GM11168 (cell line): ENCODE measurements at regions not wholly inside any gene's neighbourhood (a gene's known extent, or its start where the extent isn't known, plus 50 kb on each side); places are given as distances from the start of the nearest gene placed in this dataset.
"Not testable (repeated sequence)": the region's sequence is repeated elsewhere in the genome, so short reads cannot be mapped to it uniquely, and the experiment has no call there.

Experiments used
- in situ Hi-C: fragments of 300-500 bp; cut with MboI; formaldehyde crosslinking; loops from one replicate; pipeline ENCODE4 v1.12.0; 2022; ENCODE audit warnings: low sequenced_read_pairs; ENCODE audit not compliant: unreplicated experiment

DNA sequence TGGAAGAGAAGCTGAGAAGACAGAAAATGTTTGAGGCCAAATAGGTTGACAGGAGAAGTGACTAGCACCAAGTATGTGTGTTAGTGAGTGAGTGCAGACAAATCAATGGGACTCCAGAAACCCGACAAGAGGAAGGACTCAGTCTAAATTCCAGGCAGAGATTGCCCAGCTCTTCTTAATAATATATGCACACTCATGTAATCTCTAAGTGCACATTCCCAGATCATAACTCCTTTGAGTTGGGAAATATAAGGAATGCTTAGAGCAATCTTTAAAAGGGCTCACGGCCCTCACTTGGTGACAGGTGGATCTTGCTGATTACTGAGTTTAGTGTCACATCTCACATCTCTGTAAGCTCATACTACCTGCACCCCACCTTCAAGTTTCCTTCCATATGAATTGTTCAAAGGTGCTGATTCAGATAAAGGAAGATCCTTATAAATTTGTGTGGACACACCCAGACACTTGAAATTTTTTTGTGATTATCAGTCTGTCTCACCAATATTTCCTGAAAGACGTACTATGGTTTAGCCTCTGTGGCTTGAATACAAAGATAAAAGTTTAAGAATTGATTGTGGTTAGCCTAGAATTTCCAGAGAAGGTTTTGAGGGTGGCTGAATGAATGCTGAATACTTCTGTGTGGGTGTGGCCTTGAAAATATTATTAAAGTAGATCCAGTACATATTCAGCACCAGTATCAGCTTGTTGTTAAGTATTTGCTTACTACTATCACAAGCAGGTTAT, 205.1 kb upstream of the UGT8 start:
- in situ Hi-C loops: loop anchor here (10.0 to 25.0 kb wide), 2 partner anchors 261 to 1006 kb away; no protein-coding TSS in a partner anchor

DNA sequence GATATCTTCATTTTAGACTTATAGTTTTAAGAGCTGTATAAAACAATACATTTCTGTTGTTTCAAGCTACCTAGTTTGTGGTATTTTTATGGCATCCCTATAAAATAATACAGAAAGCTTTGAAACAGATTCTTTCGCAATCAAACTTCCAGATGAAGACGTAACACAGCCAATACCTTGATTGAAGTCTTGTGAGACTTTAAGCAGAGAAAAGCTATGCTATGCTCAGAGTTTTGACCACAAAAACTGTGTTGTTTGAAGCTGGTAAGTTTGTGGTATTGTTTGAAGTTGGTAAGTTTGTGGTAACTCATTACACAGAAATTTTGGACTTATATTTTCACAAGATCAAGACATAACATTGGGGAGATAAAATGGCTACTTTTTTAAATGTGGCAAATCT, 201.8 kb upstream of the UGT8 start:
- in situ Hi-C loops: loop anchor here (10.0 to 25.0 kb wide), 2 partner anchors 258 to 1010 kb away; no protein-coding TSS in a partner anchor

DNA sequence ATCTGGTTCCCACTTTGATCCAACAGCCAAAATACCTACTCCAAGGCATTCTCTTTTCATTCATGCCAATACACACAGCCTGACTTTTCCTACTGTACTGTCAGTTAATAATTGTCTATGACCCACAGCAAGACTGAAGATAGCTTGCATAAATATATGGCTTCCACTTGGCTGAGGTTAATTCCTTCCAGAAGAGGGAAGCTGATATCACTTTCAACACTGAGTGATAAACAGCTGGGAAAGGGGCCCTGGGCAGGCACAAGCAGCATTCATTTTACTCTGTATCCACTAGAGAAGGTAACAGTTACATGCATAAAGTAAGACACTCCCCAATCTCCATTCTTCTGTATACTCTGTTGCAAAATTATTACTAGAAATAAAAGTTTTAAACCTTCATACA, 200.2 kb upstream of the UGT8 start:
- in situ Hi-C loops: loop anchor here (10.0 to 25.0 kb wide), 2 partner anchors 256 to 1011 kb away; no protein-coding TSS in a partner anchor

DNA sequence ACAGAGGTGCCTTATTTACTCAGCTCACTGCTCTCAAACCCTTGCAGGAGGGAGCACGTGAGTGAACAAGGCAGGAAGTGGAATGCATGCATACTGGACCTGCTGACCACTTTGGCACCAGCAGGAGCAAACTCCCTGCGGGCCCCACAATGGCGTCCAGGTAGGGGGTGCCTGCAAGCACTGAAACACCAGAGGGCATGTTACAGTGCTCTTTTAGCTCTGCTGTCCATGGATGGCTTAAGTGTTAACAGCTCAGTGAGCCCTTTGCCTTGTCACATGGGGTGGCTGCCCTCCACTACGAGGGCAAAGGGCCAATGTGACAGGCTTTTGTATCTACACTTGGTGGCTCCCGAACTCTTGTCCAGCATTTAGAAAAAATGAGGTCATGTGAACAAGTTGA, 199.5 kb upstream of the UGT8 start:
- in situ Hi-C loops: loop anchor here (10.0 to 25.0 kb wide), 2 partner anchors 256 to 1012 kb away; no protein-coding TSS in a partner anchor

DNA sequence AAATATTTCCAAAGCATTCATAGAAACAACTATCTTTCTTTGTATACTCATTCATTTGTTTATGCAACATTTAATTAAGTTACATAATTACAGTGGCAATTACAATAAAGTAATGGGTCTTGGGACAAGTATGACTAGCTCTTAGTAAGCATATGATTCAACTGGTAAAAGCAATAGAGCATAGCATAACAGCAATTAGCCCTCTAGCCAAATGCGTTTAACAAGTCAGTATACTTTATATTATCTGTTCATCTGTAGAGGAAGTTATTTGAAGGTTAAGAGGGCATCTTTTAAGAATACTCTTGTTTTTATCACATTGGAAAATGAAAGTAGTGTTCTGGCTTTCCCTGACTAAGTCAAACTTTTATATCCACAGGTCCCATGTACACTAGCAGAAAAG, 198.1 kb upstream of the UGT8 start:
- in situ Hi-C loops: no loop called here

DNA sequence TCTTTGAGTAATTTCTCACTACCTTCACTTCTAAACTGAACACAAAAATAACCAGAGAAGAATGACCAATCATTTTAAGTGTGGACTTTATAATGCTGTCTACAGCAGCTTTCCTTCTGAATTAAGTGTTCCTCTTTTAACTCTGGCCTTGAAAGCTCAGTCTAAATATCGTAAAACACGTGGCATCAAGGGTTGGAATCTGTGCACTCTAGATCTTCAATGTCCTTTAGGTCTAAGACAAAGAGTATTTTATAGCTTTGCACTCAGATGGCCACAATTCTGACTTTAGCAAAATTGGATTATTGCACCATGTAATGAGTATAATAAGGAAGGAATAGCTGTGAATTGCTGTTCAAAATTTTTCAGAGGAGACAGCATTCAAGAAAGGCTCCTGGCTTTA, 197.1 kb upstream of the UGT8 start:
- in situ Hi-C loops: no loop called here

DNA sequence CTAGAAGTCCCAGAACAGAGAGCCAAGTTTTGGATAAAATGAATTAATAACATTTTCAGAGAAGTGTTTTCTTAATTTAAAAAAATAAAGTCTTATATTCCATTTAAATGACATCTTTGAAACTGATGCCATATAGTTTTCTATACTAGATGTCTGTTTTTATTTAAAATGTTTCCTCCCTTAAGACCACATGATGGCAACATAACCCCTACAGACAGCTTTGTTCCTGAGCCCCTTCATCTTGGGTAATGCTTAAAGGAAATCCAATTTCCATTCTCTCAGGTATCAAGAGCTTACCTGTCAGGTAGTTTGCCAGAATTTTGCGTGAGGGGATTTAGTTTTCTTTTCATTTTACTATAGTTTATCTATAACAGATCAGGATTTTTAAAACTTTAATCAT, 181.4 kb upstream of the UGT8 start:
- in situ Hi-C loops: no loop called here

DNA sequence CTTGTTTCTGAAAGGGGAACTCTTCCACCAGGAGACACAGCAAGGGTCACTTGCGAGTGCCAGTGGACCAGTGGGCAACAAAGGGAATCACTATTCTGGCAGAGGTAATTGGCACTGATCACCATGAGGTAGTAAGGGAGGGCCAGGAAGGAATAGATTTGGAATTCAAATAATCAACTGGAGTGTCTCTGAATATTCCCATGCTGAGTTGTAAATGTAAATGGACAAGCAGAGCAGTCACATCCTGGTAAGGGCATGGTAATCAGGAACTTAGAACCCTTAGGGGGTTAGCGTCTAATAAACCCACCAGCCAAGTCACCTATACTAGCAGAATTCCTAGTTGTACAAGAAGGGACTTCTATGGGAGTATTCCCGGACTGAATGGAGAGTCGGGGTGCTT, 178.5 kb upstream of the UGT8 start:
- in situ Hi-C loops: no loop called here

DNA sequence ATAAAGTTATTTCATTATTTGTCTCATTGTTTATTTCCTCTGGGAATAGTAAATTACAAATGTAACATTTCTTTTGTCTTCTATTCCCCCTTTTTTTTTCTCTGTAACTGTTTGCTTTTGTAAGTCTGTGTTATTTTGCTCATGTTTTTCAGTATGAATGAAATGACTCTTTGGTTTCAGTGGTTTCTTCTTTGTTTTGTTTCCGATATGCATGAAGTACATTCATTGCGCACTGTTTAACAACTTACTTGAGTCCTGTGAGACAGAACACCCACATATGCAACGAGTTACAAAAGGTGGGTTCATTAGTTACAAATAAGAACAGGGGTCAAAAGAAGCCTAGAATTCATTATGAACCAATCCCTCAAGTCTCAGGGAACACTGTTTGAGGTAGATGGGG, 175.0 kb upstream of the UGT8 start:
- in situ Hi-C loops: no loop called here

DNA sequence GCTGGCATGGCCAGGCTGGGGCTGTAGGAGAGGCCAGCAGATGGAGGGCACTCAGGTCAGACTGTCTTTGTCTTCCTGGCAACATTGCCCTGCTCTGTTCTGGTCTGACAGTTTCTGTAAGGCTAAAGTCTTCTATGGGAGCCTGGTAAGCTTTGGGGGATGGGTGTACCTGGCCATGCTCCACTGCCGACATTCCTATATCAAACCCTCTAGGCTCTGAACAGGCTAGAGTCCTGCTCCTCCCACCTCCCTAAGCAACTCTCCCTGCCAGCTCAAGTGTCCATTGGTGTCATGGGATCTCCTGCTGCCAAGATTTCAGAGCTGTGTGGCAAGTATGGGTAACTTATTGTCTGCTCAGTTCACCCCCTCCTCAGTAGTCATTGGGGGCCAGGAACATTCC, 163.5 kb upstream of the UGT8 start:
- in situ Hi-C loops: no loop called here

DNA sequence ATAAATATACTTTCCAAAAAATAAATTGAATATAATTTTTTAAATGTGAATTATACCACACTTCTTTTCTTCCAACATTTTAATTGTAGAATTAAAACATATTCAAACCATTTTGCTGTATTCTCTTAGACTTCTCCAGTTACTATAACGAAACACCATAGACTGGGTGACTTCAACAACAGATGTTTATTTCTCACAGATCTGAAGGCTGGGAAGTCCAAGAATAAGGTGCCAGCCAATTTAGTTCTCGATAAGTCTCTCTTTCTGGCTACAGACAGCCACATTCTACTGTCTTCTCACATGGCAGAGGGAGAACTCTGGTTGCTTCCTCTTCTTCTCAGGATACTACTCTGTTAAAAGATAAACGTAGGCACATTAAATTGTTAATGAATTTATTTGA, 155.8 kb upstream of the UGT8 start:
- in situ Hi-C loops: no loop called here

DNA sequence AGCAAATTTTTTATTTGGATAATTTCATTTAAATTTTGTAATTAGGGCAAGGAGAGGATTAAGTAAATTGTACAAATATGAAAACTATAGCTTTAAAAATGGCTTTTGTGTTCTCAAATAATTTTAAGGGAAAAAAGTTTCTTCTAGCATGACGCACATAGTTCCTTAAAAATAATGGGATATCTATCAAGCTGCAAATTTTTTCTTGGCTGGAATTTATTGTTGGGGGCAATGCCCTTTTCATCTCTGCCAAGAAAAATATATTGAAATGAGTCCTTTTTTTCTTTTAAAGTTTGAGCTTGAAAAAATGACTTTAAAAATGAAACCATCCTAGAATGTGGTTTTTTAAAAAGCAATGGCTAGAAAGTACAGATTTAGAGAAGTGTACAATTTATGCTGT, 154.4 kb upstream of the UGT8 start:
- in situ Hi-C loops: no loop called here

DNA sequence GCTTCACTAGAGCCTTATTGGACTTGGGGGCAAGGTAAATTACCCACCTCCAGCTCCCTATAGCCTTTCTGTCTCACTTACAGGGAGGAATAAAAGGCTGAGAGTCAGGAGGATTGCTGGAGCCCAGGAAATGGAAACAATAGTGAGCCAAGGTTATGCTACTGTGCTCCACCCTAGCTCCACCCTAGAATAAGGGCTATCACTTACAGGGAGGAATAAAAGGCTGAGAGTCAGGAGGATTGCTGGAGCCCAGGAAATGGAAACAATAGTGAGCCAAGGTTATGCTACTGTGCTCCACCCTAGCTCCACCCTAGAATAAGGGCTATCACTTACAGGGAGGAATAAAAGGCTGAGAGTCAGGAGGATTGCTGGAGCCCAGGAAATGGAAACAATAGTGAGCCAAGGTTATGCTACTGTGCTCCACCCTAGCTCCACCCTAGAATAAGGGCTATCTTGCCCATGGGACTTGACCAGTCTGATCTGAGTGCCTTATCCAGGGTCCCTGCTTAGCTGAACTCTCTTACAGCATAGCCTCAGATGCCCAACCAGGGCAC, 150.6 kb upstream of the UGT8 start:
- in situ Hi-C loops: not testable (repeated sequence)

DNA sequence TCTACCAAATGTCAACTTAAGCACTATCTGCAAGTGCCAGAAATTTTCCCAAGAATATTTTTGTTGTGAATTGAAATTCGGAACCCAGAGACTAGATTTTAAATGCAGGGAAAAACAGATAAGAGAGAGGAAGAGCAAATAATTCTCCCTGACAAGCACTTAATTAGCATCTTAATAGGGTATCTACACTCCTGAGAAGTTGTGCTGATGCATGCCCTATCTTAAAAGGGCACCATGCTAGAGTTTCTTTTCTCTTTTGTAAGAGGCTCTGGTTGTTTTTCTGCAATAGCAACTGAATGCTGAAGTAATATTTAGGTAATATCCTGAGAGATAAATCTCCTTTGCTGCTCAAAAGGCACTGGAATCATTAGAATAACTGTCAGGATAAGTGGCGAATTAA, 139.9 kb upstream of the UGT8 start:
- in situ Hi-C loops: no loop called here

DNA sequence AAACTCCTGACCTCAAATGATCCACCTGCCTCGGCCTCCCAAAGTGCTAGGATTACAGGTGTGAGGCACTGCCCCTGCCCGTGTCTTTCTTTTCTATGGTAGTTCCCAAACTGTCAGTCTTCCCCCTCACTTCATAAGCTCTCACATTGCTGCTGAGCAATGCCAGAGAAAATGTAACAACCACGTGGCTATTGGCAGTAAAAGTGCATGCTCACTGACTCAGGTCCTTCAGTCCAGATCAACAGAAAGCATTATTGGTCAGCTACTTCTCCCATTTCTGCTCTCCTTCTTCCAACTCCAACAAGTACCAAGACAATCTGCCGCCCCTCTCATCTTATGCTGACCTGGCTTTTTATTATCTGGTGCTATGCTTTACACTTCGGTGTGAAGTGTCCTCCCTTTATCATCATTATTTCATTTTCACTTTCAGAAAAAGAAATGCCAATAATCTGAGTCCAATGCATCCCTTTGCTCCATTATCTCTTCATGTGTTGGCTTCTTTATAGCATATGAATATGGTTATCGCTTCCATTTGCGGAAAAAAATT, 133.8 kb upstream of the UGT8 start:
- in situ Hi-C loops: no loop called here

DNA sequence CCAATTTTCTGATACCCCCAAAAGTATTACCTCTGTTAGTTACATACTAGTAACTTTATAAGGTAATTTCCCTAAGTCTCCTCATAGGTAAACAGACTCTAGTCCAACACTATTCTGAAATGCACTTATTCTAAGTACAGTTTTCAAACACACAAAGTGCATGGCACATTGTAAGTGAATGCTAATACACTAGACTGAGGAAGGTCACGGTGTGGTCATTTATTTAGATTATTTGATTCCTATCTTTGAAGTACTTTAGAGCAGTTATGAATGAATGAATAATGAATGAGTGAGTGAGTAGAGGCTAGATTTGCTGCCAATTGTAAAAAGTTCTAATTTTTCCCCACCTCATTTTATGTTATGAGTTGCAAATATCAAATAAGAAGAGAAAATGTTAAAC, 132.8 kb upstream of the UGT8 start:
- in situ Hi-C loops: no loop called here

DNA sequence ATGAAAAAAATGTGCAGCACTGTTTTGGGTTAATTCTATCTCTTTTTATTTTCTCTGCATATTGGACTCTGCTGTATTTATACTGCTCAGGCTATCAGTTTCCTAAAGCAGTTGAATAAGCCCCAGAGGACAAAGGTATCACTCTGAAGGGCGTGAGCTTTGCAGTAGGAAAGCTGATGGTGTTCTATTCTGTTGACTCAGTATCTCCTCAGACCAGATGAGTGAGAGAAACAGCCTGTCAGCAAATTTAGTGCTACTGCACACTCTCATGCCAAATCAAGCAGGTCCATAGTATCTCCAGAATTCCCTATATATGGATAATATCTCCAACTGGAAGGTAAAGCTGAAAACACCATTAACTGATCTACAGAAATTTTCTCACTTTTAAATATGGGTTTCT, 132.3 kb upstream of the UGT8 start:
- in situ Hi-C loops: no loop called here

DNA sequence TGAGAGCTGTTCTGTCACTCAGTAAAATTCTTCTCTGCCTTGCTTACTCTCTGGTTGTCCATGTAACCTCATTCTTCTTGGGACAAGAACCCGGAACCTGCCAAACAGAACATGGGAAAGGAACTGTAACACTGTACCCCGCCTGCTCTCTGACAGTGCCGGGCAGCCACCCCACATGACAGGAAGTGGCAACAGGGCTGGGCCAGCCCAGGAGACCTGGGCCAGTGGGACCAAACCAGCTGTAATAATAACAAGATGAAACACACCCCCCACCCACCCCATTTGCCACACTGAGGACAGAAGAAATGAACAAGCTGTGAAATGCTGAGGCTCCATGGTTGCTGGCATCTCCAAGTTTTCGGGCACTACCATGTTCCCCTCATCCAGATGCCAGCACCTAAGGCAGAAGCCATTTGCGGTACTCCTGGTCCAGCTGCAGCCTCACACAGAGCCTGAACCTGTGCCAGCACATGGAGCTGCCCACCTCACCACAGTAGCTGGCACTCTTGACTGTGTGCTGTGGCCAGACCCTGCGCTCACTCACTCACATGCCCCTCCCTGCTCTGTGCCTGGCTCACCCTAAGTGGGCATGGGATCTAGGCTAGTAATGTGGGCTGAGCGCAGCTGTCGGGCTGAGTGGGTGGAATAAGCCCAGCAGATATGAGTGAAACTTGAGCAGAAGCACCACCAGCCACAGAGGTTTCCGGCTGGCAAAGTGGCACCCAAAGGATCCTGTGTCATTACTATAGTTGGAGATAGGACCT, 126.2 kb upstream of the UGT8 start:
- in situ Hi-C loops: no loop called here

DNA sequence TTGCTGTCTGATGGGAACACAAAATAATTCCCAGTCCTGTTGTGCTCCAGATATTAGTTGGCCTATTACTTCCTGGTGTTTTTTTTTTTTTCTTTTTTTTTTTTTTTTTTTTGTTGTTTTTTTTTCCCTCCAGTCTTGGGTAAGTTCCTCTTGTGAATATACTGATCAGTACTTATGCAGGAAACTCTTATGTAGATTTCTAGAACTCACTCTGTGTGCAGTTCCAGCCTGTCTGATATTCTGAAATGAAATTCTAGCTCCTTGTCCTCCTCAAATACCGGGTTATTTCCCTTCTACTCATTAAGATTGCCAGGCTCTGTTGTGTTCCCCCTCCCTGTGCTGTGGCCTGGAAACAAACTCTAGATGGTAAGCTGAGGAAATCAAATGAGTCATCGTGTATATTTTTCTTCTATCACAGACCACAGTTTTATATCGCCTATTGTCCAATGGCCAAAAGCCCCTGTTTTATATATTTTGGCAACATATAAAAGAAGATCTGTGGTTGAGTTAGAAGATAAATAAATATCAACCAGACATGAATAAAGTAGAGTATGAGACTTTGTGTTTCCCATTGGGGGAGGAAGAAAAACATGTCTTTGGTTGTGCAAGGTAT, 124.3 kb upstream of the UGT8 start:
- in situ Hi-C loops: no loop called here

DNA sequence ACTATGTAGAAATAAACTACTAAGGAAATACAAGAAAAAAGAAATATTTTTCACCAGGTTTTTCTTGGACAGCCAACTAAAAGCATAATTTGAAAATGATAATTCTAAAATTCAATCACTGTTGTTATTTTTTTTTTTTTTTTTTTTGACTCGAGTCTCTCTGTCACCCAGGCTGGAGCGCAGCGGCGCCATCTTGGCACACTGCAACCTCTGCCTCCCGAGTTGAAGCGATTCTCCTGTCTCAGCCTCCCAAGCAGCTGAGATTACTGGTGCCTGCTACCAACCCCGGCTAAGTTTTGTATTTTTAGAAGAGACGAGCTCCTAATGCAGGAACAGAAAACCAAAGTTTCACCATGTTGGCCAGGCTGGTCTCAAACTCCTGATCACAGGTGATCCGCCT, 122.3 kb upstream of the UGT8 start:
- in situ Hi-C loops: no loop called here

DNA sequence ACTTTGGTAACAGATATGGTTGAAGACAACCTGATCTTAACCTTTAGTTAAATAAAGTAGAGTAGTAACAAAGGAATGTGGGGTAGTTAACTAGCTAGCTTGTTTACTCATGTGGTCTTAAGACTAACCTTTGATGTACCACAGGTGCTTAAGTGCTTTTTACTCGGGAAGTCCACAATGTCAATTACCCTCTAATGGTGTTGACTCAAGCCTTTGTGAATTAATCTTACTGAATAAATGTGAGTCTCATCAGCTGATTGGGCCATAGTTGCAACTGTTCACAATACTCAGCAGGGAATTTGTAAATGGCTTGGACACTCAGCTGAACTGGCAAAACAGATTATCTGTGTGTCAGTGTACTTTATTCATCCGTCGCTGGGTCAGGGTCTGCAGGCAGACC, 119.0 kb upstream of the UGT8 start:
- in situ Hi-C loops: no loop called here
